Subcutaneous abdominal adipose tissue (tissue), 5 donors: ENCODE measurements at regions not wholly inside any gene's neighbourhood (a gene's known extent, or its start where the extent isn't known, plus 50 kb on each side); places are given as distances from the start of the nearest gene placed in this dataset.

Experiments used
- H3K27ac ChIP-seq: one replicate; pipeline ENCODE4 v1.7.0; 2013; ENCODE audit warnings: low read depth, mild to moderate bottlenecking, inconsistent platforms, low read length, moderate library complexity
- H3K27me3 ChIP-seq, 5 donors: one replicate each; pipeline ENCODE4 v1.7.0; 2013; ENCODE audit warnings: low read length in 5 of 5, inconsistent platforms in 1 of 5; ENCODE audit not compliant: control insufficient read depth in 5 of 5, insufficient read depth in 4 of 5
- H3K36me3 ChIP-seq, 5 donors: one replicate each; pipeline ENCODE4 v1.7.0; 2013; ENCODE audit warnings: low read length in 5 of 5; ENCODE audit not compliant: control insufficient read depth in 5 of 5, insufficient read depth in 5 of 5
- H3K4me1 ChIP-seq, 5 donors: one replicate each; pipeline ENCODE4 v1.7.0; 2013; ENCODE audit warnings: low read length in 5 of 5, mild to moderate bottlenecking in 3 of 5, moderate library complexity in 1 of 5; ENCODE audit not compliant: control insufficient read depth in 5 of 5, insufficient read depth in 5 of 5
- H3K4me3 ChIP-seq, 5 donors: one replicate each; pipeline ENCODE4 v1.7.0; 2013; ENCODE audit warnings: low read length in 5 of 5, low read depth in 1 of 5
- H3K9ac ChIP-seq, 5 donors: one replicate each; pipeline ENCODE4 v1.7.0; 2013; ENCODE audit warnings: low read length in 5 of 5, mild to moderate bottlenecking in 4 of 5, moderate library complexity in 3 of 5
- H3K9me3 ChIP-seq, 5 donors: one replicate each; pipeline ENCODE4 v1.7.0; 2013; ENCODE audit warnings: low read length in 5 of 5; ENCODE audit not compliant: control insufficient read depth in 5 of 5
- donor health status: healthy.
- donor health status: healthy.
- donor health status: healthy.
- donor health status: healthy.
- donor health status: healthy.

- Histone ChIP-seq H3K4me3 (no peak overlapping the region), H3K9me3 (no peaks in the 10 kb centered on the region)
These were observed 116.2 kb downstream of the JRKL start for GRCh38 chr11:96506041-96506440.

DNA sequence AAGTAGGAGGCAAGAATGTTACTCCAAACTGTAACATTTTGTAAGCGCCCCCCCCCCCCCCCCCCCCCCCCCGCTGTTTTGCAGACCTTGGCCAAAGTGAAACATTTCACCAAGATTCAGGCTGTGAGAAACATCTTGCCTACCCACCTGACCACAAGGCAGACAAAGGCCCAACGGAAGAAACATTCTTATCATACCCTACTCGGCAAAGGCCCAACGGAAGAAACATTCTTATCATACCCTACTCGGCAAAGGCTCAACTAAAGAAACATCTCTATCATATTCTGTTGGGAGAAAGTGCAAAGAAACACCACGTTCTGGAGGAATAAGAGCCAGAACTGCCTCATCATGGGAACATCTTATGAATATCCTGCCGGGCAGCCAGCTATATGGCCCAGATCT, 117.1 kb downstream of the JRKL start:
- no peak overlapping the region for H3K9ac ChIP-seq
- no peaks in the 10 kb centered on the region for H3K27me3 ChIP-seq
- no peaks in the 10 kb centered on the region for H3K36me3 ChIP-seq
- H3K9me3 ChIP-seq = no peaks in the 10 kb centered on the region
- no peaks in the 10 kb centered on the region for H3K4me1 ChIP-seq
- H3K27ac ChIP-seq = no peak overlapping the region
- no peak overlapping the region for H3K4me3 ChIP-seq

More at GRCh38 chr11:96506041-96506440, 116.2 kb downstream of the JRKL start:
- H3K36me3 ChIP-seq = no peaks in the 10 kb centered on the region
- no peak overlapping the region for H3K9ac ChIP-seq
- no peak overlapping the region for H3K27ac ChIP-seq
- no peaks in the 10 kb centered on the region for H3K27me3 ChIP-seq
- H3K4me1 ChIP-seq = no peaks in the 10 kb centered on the region

- H3K9me3 ChIP-seq = no peaks in the 10 kb centered on the region
- no peaks in the 10 kb centered on the region for H3K4me1 ChIP-seq
- H3K27me3 ChIP-seq = no peaks in the 10 kb centered on the region
- H3K4me3 ChIP-seq = no peak overlapping the region
- H3K9ac ChIP-seq = no peak overlapping the region
- no peak overlapping the region for H3K27ac ChIP-seq
- no peaks in the 10 kb centered on the region for H3K36me3 ChIP-seq
These were observed 119.0 kb downstream of the JRKL start for GRCh38 chr11:96508861-96509260.

GRCh38 chr11:96520939-96521338, 131.1 kb downstream of the JRKL start:
- H3K27ac ChIP-seq = no peak overlapping the region
- no peaks in the 10 kb centered on the region for H3K36me3 ChIP-seq
- no peak overlapping the region for H3K4me3 ChIP-seq
- H3K9ac ChIP-seq = no peak overlapping the region
- peaks cover 0 to 13% (median 0%) of the 10 kb centered on the region in 5 donors for H3K9me3 ChIP-seq
- H3K4me1 ChIP-seq = no peaks in the 10 kb centered on the region
- peaks cover 0 to 2% (median 0%) of the 10 kb centered on the region in 5 donors for H3K27me3 ChIP-seq

DNA sequence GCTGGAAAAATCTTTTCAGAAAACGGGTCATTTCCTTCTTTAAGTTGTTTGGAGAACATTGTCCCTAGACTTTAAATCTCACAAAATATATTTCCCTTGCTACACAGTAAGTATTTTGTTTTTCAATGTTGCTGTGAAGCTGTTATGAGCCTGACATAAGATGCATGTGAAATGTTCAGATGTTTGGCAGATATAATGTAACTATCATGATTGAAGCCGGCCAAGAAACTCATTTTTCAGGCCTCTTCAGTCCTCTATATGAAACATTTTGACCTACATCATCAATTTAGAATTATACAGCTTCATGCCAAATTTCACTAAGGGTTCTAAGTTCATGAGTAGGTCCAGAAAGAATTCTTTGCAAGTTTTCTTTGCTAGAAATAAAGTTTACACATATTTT, 133.8 kb downstream of the JRKL start:
- Histone ChIP-seq H3K9me3 (peaks cover 0 to 13% (median 0%) of the 10 kb centered on the region in 5 donors), H3K36me3 (no peaks in the 10 kb centered on the region), H3K4me3 (no peak overlapping the region), H3K27me3 (peaks cover 0 to 2% (median 0%) of the 10 kb centered on the region in 5 donors), H3K9ac (no peak overlapping the region), H3K4me1 (no peaks in the 10 kb centered on the region), H3K27ac (no peak overlapping the region)

DNA sequence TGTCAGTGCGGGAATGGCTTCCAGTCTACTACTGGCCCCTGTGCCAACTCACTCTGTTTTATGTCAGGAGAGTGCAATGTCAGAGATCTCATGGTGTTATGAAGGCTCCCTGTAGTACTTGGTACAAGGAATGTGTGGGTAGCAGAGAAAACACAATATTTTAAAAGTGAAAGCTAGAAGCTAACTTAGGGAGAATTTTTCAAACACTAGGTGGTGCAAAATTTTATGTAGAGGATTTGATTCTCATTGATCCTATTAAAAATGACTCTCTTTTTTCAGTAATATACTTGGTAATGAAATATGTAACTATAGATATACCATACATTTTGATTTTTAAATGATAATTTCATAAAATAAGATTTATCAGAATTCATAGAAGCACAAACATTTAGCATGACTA, 134.7 kb downstream of the JRKL start:
- Histone ChIP-seq H3K27me3 (peaks cover 0 to 2% (median 0%) of the 10 kb centered on the region in 5 donors), H3K9me3 (peaks cover 0 to 17% (median 4%) of the 10 kb centered on the region in 5 donors), H3K9ac (no peak overlapping the region), H3K4me1 (no peaks in the 10 kb centered on the region), H3K27ac (no peak overlapping the region), H3K4me3 (no peak overlapping the region), H3K36me3 (no peaks in the 10 kb centered on the region)

- Histone ChIP-seq H3K9ac (no peak overlapping the region), H3K36me3 (no peaks in the 10 kb centered on the region), H3K4me1 (no peaks in the 10 kb centered on the region), H3K27ac (no peak overlapping the region), H3K4me3 (no peak overlapping the region), H3K9me3 (peaks cover 0 to 9% (median 7%) of the 10 kb centered on the region in 5 donors), H3K27me3 (no peaks in the 10 kb centered on the region)
These were observed 140.7 kb downstream of the JRKL start for GRCh38 chr11:96530473-96530872.

DNA sequence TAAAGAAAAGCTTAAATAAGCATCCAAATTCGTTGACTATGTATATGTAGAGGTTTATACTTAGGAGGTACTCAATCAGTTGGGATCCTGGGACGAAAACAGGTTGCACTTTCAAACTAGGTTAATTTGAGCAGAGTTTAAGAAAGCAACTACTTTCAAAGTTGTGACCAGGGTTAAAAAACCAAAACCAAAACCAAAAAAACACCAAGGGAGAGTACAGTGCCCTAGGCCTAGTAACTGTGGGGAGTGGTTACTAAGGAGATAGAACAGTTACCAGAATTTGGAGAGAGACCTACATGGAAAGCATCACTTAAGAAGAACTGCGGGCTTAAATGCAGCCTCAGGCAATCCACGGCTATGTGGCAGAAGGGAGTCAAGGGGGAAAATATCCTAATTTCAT, 148.3 kb downstream of the JRKL start:
- Histone ChIP-seq H3K4me3 (no peak overlapping the region), H3K9ac (no peak overlapping the region), H3K27me3 (no peaks in the 10 kb centered on the region), H3K9me3 (peaks cover 0 to 3% (median 0%) of the 10 kb centered on the region in 5 donors), H3K36me3 (no peaks in the 10 kb centered on the region), H3K4me1 (no peaks in the 10 kb centered on the region), H3K27ac (no peak overlapping the region)

DNA sequence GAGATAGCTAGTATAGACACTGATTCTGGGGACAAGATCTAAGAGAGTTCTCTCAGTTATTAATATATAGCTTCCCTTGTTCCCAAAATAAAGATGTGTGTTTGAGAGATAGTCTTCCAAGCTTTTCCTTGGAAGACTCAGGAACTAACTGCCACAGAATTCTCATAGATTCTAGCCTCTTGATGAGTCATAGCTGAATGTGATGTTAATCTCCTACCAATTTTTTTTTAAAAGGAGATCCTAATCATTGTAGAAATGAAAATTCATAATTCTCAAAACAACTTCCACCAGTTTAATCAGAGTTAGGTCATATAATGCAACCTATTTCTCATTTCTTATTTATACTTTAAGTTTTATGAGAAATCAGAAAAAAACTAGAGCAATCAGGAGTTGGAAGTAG, 148.8 kb downstream of the JRKL start:
- Histone ChIP-seq H3K36me3 (no peaks in the 10 kb centered on the region), H3K27me3 (no peaks in the 10 kb centered on the region), H3K27ac (no peak overlapping the region), H3K9me3 (no peaks in the 10 kb centered on the region), H3K9ac (no peak overlapping the region), H3K4me1 (no peaks in the 10 kb centered on the region), H3K4me3 (no peak overlapping the region)

DNA sequence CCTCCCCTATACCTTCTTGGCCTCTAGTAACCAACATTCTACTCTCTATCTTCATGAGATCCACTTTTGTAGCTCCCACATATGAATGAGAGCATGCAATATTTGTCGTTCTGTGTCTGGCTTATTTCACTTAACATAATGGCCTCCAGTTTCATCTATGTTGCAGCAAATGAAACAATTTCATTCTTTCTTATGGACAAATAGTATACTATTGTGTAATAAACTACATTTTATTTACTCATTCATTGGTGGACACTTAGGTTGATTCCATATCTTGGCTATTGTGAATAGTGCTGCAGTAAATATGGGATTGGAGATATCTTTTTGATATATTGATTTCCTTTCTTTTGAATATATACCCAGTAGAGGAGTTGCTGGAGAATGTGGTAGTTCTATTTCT, 151.1 kb downstream of the JRKL start:
- H3K4me3 ChIP-seq = no peak overlapping the region
- no peaks in the 10 kb centered on the region for H3K9me3 ChIP-seq
- no peaks in the 10 kb centered on the region for H3K36me3 ChIP-seq
- no peaks in the 10 kb centered on the region for H3K4me1 ChIP-seq
- no peak overlapping the region for H3K9ac ChIP-seq
- no peak overlapping the region for H3K27ac ChIP-seq
- no peaks in the 10 kb centered on the region for H3K27me3 ChIP-seq

DNA sequence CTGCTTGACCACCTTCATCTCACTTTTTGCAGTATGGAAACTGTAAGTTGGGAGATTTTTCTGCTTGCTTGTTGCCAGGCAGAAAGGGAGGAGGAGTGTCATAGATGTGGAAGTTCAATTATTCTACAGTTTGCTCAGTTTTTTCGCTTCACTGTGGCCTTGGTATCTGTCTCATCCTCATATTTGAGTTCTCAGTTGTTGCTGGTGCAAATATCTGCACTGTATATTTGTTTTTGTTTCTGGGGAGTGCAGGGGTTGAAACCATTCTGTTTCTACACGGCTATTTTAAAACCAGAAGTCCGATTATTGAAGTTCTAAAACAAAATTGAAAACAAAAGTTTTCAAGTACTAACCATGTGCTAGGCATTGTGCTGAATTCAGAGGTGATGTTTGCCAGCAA, 153.4 kb downstream of the JRKL start:
- H3K36me3 ChIP-seq = no peaks in the 10 kb centered on the region
- H3K9ac ChIP-seq = no peak overlapping the region
- no peaks in the 10 kb centered on the region for H3K27me3 ChIP-seq
- H3K4me1 ChIP-seq = no peaks in the 10 kb centered on the region
- H3K27ac ChIP-seq = no peak overlapping the region
- no peaks in the 10 kb centered on the region for H3K9me3 ChIP-seq
- no peak overlapping the region for H3K4me3 ChIP-seq
